ENCODE measurements at regions not wholly inside any gene's neighbourhood (a gene's known extent, or its start where the extent isn't known, plus 50 kb on each side); places are given as distances from the start of the nearest gene placed in this dataset.
A peak's percentile ranks its signal among the peaks of the same experiment; 100 is the strongest.

DNA sequence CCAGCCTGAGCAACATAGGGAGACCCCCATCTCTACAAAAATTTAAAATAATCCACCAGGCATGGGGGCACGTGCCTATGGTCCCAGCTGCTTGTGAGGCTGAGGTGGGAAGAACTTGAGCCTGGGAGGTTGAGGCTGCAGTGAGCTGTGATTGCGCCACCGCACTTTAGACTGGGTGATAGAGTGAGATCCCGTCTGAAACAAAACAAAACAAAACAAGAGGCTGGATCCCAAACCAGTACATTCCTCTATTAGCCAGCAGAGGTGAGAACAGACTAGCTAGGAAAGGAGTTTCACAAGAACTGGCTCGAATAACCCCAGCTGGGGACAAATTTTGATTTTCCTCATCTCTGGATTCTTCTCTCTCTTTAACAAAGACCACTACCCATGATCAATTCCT is 366.7 kb upstream of the ZFHX3 start:
- Mint-ChIP-seq H3K27me3 (ENCODE audit: insufficient read depth, low read depth, poor library complexity) (peaks cover 2% of the 10 kb centered on the region), H3K9me3 (no peaks in the 10 kb centered on the region), H3K27ac (no peak overlapping the region), H3K4me3 (no peak overlapping the region), H3K36me3 (ENCODE audit: low read depth) (no peaks in the 10 kb centered on the region), H3K4me1 (no peaks in the 10 kb centered on the region)
- TF ChIP-seq NANOG (IDR thresholded peaks at IDR 0.05; ENCODE audit: borderline replicate concordance) = no peak
- TF ChIP-seq ZNF114 (CRISPR knock-in tag; IDR thresholded peaks at IDR 0.05) = no peak
- TF ChIP-seq CREB1 (CRISPR knock-in tag; IDR thresholded peaks at IDR 0.05; ENCODE audit: low read depth) = no peak
- no peak for TF ChIP-seq ZNF331 (CRISPR knock-in tag; IDR thresholded peaks at IDR 0.05; ENCODE audit: low read depth)
- no peak for TF ChIP-seq EZH2phosphoT487 (IDR thresholded peaks at IDR 0.05; ENCODE audit: unreplicated experiment)
- TF ChIP-seq, protein P1, sequence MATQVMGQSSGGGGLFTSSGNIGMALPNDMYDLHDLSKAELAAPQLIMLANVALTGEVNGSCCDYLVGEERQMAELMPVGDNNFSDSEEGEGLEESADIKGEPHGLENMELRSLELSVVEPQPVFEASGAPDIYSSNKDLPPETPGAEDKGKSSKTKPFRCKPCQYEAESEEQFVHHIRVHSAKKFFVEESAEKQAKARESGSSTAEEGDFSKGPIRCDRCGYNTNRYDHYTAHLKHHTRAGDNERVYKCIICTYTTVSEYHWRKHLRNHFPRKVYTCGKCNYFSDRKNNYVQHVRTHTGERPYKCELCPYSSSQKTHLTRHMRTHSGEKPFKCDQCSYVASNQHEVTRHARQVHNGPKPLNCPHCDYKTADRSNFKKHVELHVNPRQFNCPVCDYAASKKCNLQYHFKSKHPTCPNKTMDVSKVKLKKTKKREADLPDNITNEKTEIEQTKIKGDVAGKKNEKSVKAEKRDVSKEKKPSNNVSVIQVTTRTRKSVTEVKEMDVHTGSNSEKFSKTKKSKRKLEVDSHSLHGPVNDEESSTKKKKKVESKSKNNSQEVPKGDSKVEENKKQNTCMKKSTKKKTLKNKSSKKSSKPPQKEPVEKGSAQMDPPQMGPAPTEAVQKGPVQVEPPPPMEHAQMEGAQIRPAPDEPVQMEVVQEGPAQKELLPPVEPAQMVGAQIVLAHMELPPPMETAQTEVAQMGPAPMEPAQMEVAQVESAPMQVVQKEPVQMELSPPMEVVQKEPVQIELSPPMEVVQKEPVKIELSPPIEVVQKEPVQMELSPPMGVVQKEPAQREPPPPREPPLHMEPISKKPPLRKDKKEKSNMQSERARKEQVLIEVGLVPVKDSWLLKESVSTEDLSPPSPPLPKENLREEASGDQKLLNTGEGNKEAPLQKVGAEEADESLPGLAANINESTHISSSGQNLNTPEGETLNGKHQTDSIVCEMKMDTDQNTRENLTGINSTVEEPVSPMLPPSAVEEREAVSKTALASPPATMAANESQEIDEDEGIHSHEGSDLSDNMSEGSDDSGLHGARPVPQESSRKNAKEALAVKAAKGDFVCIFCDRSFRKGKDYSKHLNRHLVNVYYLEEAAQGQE (IDR thresholded peaks at IDR 0.05; ENCODE audit: unreplicated experiment) = no peak
- no peak for TF ChIP-seq EZH2 (IDR thresholded peaks at IDR 0.05; ENCODE audit: low read depth, unreplicated experiment)
- TF ChIP-seq, protein P2, sequence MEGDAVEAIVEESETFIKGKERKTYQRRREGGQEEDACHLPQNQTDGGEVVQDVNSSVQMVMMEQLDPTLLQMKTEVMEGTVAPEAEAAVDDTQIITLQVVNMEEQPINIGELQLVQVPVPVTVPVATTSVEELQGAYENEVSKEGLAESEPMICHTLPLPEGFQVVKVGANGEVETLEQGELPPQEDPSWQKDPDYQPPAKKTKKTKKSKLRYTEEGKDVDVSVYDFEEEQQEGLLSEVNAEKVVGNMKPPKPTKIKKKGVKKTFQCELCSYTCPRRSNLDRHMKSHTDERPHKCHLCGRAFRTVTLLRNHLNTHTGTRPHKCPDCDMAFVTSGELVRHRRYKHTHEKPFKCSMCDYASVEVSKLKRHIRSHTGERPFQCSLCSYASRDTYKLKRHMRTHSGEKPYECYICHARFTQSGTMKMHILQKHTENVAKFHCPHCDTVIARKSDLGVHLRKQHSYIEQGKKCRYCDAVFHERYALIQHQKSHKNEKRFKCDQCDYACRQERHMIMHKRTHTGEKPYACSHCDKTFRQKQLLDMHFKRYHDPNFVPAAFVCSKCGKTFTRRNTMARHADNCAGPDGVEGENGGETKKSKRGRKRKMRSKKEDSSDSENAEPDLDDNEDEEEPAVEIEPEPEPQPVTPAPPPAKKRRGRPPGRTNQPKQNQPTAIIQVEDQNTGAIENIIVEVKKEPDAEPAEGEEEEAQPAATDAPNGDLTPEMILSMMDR (conservative IDR thresholded peaks at IDR 0.05; ENCODE audit: low read depth in 2 of 2) = no peak
- TF ChIP-seq, protein P3, sequence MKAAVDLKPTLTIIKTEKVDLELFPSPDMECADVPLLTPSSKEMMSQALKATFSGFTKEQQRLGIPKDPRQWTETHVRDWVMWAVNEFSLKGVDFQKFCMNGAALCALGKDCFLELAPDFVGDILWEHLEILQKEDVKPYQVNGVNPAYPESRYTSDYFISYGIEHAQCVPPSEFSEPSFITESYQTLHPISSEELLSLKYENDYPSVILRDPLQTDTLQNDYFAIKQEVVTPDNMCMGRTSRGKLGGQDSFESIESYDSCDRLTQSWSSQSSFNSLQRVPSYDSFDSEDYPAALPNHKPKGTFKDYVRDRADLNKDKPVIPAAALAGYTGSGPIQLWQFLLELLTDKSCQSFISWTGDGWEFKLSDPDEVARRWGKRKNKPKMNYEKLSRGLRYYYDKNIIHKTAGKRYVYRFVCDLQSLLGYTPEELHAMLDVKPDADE (IDR thresholded peaks at IDR 0.05) = no peak
- TF ChIP-seq STAT1 (IDR thresholded peaks at IDR 0.05; ENCODE audit: unreplicated experiment) = no peak
- TF ChIP-seq, protein P4, sequence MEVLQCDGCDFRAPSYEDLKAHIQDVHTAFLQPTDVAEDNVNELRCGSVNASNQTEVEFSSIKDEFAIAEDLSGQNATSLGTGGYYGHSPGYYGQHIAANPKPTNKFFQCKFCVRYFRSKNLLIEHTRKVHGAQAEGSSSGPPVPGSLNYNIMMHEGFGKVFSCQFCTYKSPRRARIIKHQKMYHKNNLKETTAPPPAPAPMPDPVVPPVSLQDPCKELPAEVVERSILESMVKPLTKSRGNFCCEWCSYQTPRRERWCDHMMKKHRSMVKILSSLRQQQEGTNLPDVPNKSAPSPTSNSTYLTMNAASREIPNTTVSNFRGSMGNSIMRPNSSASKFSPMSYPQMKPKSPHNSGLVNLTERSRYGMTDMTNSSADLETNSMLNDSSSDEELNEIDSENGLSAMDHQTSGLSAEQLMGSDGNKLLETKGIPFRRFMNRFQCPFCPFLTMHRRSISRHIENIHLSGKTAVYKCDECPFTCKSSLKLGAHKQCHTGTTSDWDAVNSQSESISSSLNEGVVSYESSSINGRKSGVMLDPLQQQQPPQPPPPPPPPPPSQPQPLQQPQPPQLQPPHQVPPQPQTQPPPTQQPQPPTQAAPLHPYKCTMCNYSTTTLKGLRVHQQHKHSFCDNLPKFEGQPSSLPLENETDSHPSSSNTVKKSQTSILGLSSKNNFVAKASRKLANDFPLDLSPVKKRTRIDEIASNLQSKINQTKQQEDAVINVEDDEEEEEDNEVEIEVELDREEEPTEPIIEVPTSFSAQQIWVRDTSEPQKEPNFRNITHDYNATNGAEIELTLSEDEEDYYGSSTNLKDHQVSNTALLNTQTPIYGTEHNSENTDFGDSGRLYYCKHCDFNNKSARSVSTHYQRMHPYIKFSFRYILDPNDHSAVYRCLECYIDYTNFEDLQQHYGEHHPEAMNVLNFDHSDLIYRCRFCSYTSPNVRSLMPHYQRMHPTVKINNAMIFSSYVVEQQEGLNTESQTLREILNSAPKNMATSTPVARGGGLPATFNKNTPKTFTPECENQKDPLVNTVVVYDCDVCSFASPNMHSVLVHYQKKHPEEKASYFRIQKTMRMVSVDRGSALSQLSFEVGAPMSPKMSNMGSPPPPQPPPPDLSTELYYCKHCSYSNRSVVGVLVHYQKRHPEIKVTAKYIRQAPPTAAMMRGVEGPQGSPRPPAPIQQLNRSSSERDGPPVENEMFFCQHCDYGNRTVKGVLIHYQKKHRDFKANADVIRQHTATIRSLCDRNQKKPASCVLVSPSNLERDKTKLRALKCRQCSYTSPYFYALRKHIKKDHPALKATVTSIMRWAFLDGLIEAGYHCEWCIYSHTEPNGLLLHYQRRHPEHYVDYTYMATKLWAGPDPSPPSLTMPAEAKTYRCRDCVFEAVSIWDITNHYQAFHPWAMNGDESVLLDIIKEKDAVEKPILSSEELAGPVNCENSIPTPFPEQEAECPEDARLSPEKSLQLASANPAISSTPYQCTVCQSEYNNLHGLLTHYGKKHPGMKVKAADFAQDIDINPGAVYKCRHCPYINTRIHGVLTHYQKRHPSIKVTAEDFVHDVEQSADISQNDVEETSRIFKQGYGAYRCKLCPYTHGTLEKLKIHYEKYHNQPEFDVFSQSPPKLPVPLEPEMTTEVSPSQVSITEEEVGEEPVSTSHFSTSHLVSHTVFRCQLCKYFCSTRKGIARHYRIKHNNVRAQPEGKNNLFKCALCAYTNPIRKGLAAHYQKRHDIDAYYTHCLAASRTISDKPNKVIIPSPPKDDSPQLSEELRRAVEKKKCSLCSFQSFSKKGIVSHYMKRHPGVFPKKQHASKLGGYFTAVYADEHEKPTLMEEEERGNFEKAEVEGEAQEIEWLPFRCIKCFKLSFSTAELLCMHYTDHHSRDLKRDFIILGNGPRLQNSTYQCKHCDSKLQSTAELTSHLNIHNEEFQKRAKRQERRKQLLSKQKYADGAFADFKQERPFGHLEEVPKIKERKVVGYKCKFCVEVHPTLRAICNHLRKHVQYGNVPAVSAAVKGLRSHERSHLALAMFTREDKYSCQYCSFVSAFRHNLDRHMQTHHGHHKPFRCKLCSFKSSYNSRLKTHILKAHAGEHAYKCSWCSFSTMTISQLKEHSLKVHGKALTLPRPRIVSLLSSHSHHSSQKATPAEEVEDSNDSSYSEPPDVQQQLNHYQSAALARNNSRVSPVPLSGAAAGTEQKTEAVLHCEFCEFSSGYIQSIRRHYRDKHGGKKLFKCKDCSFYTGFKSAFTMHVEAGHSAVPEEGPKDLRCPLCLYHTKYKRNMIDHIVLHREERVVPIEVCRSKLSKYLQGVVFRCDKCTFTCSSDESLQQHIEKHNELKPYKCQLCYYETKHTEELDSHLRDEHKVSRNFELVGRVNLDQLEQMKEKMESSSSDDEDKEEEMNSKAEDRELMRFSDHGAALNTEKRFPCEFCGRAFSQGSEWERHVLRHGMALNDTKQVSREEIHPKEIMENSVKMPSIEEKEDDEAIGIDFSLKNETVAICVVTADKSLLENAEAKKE (CRISPR knock-in tag; IDR thresholded peaks at IDR 0.05) = no peak
- no peak for TF ChIP-seq POLR2AphosphoS5 (IDR thresholded peaks at IDR 0.05; ENCODE audit: low read depth)
- no peak for TF ChIP-seq JUNB (IDR thresholded peaks at IDR 0.05; ENCODE audit: unreplicated experiment)
- H3K27ac ChIP-seq (ENCODE audit: low read depth) = no peak overlapping the region
- no peak overlapping the region for H3K4me2 ChIP-seq
- no peaks in the 10 kb centered on the region for H4K20me1 ChIP-seq (replicated peaks; ENCODE audit: insufficient read depth)
- H3K9me2 ChIP-seq (ENCODE audit: insufficient read depth) = no peaks in the 10 kb centered on the region
- H3K4me3 ChIP-seq = no peak overlapping the region
- peak overlapping the region; percentile 63; the same call in 1 of the 2 replicates for H2AFZ ChIP-seq
- DNase-seq (ENCODE audit: low spot score) = no peak
- H3K4me1 ChIP-seq (ENCODE audit: insufficient read depth) = no peaks in the 10 kb centered on the region
- no peaks in the 10 kb centered on the region for H3K79me2 ChIP-seq (replicated peaks; ENCODE audit: insufficient read depth)
- H3F3A ChIP-seq (replicated peaks; ENCODE audit: low read depth) = no peaks in the 10 kb centered on the region
- H3K36me3 ChIP-seq (ENCODE audit: insufficient read depth) = no peaks in the 10 kb centered on the region
- no peak for ATAC-seq
- no peaks in the 10 kb centered on the region for H3K27me3 ChIP-seq (ENCODE audit: insufficient read depth)
